Stimulated activated CD4-positive, alpha-beta T cell treated with anti-CD3 and anti-CD28 coated beads, Interleukin-12 subunit alpha, Interleukin-12 subunit beta, amount 100 ng/mL, for 4 hours (primary cell): ENCODE measurements at regions not wholly inside any gene's neighbourhood (a gene's known extent, or its start where the extent isn't known, plus 50 kb on each side); places are given as distances from the start of the nearest gene placed in this dataset.
"Not testable (repeated sequence)": the region's sequence is repeated elsewhere in the genome, so short reads cannot be mapped to it uniquely, and the experiment has no call there.

Experiments
- DNase-seq: peaks from one replicate; pipeline ENCODE4 v3.0.0-alpha.2; 2020

DNA sequence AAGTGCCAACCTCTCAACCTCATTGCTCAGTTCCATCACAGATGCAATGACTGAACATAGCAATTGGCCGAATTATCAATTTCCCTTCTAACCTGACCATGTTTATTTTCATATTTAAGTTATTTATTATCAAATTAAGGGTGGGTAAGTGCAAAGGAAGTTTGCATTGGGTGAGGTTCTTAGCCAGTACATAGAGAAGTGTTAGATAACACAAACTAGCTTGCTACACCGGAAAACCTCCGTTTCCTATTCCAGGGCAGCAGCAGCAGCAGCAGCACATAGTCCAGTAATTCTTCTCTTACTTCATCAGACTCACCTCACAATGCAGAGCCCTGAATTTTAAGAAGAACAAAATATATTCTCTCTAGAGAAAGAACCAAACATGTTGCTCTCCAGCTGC, 200.5 kb upstream of the OR4E1 start:
- DNase-seq, result no peak

DNA sequence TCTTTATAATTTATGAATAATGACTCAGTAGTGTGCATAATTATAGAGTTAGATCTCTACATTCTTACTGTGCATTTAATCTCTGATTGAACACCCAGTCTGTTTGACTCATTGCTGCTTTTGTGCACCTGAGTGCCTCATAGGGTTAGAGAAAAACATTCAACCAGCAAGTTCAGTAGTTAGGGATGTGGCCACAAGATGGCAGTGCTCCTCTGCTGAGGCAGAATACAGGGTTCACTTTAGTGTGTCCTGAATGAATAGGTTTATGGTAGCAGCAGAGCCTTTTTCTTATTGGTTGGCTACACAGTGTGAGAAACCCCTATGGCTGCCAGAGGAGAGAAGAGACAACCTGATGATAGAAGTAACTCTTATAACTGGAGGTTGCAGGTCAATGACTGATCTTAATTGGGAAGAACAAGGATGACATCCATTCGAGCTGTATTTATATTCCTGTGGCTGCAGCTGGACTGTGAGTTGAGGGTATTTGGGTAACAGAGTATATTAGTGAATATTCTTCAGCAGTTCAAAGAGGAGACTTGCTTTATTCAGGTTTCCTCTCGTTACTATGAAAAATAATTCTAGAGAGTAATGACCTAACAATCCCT, 194.9 kb upstream of the OR4E1 start:
- DNase-seq, result peak; percentile 71

DNA sequence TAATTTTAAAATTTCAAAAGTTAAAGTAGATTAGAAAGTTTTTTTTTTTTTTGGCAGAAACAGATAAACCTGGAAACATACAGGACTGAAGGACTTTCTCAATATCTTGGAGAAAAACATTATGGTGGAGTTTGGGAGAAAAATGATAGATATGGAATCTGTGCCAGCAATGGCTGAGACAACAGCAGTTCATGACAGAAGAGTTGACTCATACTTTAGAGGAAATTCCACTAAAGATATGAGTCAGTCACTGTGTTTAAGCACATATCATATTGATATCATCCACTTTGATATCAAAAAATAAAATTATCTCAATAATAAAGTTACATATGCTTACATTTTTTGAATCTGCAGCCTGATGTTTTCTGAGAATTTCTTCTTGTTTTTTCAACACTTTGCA, 193.9 kb upstream of the OR4E1 start:
- DNase-seq, result no peak

DNA sequence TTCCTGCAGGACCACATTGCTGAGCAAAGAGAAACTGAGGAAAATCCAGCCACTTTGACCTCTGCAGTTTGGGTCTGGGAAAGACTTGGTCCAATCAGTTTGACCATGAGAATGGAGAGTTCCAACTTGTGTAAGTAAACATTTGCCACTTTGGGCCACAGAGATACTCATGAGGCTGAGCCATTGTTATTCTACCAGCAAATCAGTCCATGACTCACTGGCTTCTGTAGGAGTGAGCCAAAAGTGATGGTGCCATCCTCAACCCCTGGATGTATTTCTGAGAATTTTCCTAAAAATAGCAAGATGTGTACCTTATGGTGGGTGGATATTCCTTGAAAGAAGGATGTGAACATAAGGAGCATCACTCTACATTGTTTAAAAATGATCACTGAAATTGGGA, 192.9 kb upstream of the OR4E1 start:
- DNase-seq, result no peak

DNA sequence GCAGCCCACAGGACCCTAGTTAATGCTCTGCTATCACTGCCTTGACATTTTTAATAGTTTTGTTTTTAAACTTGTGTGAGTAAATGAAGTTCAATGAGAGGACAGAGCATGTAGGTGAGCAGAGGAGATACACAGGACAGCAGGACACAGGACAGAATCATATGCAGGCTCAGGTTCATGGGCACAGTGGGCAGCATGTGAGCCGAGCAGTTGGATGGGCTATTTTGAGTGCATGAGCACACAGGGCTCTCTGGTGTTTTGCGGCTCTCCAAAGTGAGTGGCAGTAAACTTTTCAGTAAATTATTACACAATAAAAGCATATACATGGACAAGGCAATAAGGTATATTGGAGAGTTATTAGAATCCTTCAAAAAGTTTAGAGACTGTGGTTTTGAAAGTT, 189.7 kb upstream of the OR4E1 start:
- DNase-seq, result no peak

DNA sequence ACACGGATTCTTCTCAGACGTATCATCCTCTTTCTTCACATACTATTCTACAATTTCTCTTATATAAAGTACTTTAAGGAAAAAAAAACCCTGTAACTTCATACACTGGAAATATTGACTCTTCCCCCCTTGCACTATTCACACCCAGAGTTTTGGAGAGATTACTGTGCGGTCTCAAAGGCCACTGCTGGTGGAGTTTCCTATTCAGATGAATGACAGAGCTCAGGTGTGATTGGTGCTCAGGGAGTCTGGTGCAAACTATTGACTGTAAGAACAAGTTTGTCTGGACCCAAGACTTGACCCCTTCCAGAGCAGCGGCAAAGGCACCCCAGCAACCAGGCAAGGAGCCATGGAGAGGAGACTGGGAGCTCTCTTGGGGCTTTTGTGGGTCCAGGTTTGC, 187.5 kb upstream of the OR4E1 start:
- DNase-seq, result no peak

DNA sequence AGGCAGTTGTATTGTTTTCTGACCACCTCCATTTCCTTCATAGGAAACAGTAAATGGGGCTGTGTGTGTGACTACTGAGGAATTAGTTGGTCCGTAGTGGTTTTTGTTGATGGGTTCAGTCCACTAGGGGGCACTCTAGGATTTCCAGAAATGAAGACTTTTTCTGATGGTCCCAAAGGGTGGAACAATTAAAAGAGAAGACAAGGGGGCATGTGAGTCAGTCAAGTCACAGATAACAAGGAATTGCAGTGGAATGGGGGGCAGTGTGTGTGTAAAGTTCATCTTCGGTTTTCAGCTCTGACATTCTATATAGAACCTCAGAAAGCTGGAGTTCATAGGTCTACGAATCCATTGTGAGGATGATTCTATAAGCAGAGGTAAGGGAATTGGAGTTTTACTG, 186.6 kb upstream of the OR4E1 start:
- no peak for DNase-seq

DNA sequence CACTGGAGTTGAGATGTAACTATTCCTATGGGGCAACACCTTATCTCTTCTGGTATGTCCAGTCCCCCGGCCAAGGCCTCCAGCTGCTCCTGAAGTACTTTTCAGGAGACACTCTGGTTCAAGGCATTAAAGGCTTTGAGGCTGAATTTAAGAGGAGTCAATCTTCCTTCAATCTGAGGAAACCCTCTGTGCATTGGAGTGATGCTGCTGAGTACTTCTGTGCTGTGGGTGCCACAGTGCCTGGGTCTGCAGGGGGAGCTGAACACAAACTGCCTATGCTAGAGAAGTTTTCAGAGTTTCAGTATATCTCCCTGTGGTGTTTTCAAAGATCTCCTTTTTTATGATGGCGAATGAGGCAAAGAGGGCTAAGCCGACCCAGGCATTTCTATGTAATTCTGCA, 179.2 kb upstream of the OR4E1 start:
- DNase-seq, result no peak

DNA sequence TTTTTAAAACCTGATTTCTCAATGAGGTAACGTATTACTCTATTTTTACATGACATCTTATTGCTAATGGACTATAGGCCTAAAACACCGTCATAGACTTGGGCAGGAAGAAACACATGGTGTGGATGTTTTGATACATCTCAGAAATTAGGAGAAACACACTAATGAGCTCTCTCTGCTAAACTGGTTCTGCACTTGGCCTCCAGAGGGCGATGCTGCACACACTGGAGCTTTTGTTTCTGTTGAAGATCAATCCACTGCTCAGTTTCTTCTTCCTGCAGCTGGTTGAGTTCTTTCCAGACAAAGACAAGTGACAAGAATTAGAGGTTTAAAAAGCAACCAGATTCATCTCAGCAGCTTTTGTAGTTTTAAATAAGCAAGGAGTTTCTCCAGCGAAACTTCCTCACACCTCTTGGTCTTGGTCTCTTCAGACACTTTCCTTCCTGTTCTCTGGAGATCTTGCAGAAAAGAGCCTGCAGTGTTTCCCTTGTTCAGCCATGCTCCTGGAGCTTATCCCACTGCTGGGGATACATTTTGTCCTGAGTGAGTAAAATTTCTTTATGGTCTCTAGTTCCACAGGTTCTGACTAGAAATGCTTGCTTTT, 178.5 kb upstream of the OR4E1 start:
- peak; percentile 63 for DNase-seq

DNA sequence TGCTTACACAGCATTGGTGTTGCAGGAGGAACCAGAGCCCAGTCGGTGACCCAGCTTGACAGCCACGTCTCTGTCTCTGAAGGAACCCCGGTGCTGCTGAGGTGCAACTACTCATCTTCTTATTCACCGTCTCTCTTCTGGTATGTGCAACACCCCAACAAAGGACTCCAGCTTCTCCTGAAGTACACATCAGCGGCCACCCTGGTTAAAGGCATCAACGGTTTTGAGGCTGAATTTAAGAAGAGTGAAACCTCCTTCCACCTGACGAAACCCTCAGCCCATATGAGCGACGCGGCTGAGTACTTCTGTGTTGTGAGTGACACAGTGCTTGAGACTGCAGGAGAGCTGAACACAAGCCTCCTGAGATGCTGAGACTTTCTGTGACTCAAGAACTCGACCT, 173.3 kb upstream of the OR4E1 start:
- not testable (repeated sequence) for DNase-seq

DNA sequence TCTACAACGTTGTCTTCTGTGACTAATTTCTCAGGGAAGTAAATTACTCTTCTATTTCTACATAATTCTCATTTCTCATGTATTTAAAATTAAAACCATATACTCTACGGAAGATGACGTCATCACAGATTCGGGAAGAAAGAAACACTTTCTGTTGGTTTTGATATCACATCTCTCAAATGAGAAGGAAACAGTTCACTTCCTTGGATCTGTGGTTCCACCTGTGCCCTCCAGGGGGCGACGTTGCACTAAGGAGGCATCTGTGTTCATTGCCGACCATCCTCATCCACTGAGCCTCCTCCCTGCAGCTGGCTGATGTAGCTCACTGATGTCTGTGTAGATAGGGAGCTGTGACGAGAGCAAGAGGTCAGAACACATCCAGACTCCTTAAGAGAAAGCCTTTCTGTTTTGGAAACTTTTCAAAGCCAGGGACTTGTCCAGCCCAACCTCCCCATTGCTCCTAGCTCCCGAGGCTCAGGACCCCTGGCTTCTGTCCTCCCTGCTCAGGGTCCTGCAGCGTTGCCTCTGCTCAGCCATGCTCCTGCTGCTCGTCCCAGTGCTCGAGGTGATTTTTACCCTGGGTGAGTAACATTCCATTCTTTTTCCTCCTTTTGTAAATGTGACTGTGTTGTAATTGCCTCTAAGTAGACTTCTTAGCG, 172.7 kb upstream of the OR4E1 start:
- peak; percentile 65 for DNase-seq

DNA sequence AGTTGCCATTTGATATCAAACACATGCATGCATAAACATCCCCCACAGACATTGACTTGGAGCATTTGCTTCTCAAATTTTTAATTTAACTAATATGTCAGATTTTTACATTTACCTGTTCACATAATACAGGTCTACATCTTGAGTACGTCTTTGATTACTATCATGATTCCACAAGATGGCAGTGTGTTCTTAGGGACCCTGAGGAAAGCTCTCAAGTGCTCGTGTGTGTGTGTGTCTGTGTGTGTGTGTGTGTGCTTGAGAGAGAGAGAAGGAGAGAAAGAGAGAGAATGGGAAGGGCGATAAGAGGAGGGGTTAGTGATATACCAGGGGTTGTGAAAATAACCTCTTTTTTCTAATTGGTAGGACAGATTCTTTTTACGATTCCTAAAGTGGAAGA, 167.1 kb upstream of the OR4E1 start:
- DNase-seq, result no peak

DNA sequence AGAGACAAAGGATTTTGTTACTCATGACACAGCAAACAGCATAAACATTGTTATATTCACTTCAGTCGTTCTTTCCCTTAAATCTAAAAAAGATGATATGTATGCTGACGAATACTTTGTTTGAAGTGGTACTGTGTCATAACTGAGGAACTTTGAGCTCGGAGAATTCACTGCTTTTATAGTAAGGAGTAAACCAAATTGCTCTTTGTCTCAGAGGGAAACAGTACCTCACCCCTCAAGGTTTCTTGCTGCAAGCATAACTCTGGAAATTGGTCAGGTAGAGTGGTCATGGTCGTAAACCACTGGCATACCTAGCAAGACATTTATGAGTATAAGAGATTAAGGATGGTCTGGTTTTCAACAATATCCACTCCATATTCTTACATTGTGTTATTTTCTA, 160.2 kb upstream of the OR4E1 start:
- no peak for DNase-seq

DNA sequence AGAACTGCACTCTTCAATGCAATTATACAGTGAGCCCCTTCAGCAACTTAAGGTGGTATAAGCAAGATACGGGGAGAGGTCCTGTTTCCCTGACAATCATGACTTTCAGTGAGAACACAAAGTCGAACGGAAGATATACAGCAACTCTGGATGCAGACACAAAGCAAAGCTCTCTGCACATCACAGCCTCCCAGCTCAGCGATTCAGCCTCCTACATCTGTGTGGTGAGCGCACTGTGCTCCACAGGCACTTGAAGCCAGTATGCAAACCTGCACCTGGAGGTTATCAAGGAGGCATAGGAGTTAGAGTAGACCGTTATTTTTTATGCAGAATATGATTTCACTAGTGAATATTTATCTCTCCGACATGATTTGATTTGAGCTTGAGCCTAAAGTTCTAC, 152.2 kb upstream of the OR4E1 start:
- DNase-seq, result no peak

DNA sequence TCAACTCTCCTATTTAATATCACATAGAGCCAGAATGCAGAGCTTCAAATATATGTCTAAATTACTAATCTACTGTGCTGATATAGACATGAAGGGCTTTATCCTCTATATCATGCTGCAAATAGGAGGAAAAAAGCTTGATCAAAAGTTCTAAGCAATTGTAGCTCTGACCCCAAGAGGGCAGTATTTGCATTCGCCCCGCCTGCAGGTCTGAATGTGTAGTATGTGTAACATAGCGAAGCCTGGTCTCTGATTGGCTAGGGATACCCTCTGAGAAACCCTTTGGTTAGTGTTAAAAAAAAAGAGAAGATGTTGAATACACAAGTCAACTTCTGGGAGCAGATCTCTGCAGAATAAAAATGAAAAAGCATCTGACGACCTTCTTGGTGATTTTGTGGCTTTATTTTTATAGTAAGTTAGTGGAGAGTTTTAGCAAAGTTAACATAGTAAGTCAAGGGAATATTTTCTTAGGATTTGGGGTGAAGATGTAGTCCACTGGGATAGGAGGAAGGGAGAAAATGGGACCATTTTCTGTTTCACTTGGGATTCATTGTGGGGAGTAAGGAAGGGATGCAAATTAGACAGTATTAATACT, 151.6 kb upstream of the OR4E1 start:
- peak; percentile 13 for DNase-seq

DNA sequence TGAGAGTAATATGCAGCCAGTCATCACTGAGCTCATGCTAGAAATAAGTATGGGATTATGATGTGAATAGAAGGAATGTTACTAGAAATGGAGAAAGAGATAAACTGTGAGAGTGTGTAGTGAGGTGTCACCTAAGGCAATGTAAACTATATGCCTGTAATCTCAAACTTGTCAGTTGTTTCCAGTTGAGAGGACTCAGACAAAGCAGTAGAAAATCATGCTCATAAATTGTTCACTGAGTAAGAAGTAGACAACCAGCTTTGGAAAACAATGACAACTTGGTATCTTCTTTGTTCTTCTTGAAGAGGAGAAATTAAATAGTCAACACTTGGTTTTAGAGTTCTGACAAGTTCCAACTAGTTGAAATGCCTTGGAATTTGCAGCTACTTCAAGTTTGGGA, 148.5 kb upstream of the OR4E1 start:
- DNase-seq, result no peak

DNA sequence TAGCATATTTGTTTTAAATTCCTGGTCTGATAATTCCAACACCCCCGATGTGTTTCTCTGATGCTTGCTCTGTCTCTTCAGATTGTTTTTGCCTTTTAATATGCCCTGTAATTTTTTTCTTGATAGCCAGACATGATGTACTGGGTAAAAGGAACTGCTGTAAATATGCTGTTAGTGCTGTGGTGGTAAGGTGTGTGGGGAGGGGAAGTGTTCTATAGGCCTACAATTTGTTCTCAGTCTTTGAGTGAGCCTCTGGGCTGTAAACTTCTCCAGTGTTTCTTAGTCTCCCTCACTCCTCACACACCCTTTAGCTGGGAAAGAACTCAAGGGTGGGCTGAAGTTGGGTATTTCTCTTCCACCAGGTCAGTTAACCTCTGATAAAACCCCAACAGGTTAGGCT, 147.0 kb upstream of the OR4E1 start:
- DNase-seq, result no peak

DNA sequence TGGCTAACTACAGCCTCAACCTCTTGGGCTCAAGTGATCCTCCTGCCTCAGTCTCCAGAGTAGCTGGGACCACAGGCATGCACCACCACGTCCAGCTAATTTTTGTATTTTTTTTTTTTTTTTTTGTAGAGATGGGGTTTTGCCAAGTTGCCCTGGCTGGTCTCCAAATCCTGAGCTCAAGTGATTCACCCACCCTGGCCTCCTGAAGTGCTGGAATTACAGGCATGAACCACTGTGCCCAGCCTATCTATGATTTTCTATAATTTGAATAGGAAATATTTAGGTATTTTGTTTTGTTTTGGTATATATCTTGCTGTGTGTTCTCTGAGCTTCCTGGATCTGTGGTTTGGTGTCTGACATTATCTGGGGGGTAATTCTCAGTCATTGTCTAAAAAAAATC, 146.3 kb upstream of the OR4E1 start:
- DNase-seq, result not testable (repeated sequence)

DNA sequence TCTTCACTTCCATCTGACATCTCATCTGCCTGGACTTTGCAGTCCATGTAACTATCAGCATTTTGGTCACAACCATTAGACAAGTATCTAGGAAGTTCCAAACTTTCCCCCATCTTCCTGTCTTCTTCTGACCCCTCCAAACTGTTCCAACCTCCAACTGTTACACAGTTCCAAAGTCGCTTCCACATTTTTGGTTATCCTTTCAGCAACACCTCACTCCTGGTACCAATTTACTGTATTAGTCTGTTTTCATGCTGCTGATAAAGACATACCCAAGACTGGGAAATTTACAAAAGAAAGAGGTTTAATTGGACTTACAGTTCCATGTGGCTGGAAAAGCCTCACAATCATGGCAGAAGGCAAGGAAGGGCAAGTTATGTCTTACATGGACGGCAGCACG, 143.4 kb upstream of the OR4E1 start:
- not testable (repeated sequence) for DNase-seq

DNA sequence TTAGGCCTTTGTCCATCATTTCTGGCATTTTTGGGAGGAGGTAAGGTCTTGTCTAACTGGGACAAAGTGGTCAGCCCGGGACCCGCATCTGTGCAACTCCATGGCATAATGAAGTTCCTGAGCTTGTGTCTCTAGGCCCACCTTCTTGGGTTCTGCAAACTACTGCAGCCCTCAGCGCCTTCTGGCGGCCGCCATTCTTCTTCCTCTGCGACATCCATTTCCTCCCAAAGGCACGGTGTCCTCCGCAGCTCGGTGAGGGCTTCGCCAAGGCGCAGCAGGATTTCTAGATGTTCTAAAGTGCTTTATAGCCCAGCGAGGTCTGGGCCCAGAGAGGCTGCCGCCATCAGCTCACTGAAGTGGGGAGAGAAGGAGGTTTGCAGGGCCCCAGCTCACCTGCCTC, 134.4 kb upstream of the OR4E1 start:
- no peak for DNase-seq

DNA sequence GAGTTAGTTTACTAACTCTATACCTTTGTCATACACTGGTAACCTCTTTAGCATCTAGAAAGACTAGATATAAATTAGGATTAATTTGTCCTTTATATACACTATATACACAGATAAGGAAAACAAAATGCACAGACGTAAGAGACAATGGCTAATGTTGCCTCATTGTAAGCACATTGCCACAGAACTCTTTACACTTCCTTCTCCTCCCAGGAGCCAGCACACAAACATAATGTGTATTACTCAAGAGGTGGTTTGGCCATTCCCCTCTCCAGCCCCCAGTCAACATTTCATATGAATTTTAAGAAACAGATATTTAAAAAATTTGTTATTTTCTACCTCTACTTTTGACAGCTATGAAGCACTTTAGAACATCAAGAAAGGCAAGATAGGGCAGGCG, 131.4 kb upstream of the OR4E1 start:
- DNase-seq, result no peak

DNA sequence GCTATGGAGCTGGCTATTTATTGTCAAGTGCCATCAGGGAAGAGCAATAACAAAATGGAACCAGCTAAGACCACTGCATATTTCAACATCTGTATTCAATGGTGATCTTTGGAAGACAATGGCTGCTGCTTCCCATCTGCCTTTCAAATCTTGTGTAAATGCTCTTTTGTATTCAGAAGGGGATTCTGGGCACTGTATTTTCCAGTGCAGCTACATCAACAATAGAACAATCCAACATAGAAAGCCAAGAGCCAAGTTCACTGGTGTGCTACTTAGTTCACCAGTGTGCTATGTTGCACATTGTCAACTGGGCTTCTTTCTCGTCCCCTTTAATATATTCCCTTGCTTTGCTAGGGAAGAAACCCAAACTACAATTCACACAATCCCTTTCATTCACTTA, 128.8 kb upstream of the OR4E1 start:
- DNase-seq, result no peak

DNA sequence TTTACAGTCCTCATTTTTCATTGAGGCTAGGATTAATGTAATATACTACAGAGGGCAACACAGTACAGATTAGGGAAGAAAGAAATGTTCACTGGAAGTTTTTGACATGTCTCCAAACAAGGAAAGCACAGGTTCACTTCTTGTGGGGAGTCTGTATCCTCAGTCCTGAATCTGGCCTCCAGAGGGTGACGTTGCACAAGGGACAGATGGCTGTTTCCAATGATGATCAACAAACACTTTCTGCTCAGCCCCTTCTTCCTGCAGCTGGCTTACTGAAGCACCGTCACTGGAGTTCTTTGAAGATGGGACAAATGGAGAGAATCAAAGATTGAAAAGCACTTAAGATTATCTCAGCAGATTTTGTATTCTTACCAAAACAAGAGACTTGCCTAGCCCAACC, 123.3 kb upstream of the OR4E1 start:
- no peak for DNase-seq

DNA sequence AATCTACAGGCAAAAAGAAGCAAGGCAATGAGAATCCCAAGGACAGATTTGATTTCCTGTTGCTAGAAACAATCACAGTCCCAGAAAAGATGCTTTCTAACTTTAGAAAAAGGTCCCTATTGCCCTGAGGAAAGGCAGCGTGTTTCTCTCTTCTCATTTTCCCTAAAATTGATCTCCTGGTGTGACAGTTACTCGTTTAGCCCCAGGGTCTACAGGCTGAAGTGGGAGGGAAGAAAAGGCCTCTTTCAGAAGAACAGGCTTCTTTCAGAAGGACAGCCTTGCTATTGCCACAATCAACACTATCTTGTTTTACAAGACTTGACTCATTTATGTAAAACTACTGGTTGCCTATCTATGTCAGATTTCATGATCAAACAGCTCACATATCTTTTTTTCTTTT, 121.8 kb upstream of the OR4E1 start:
- no peak for DNase-seq

DNA sequence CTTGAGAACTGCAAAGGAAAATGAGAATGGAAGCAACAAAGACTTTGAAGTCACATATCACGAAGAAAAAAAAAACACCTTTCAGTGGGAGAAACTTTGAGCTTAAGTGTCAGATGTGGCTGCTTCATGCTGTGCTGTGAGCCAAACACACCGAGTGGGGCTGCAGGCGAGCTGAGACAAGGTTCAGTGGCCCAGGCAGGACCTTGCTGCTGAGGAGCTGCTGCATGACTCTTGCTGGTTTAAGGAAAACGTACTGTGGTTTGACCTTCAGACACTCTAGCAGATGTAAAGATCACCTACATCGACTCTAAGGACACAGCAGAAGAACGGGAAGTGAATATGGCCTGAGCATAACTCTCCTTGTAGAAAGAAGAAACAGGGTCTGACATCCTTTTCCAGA, 118.1 kb upstream of the OR4E1 start:
- DNase-seq, result no peak
